Gastroesophageal sphincter (tissue), 4 donors: ENCODE measurements at regions not wholly inside any gene's neighbourhood (a gene's known extent, or its start where the extent isn't known, plus 50 kb on each side); places are given as distances from the start of the nearest gene placed in this dataset.

Experiments used
- ATAC-seq: fragments of 150-250 bp; one replicate; pipeline ENCODE4 v1.9.1; 2016; ENCODE audit warnings: mild to moderate bottlenecking, moderate library complexity
- H3K27ac ChIP-seq, 4 donors: fragments of 200-600 bp; sonication (generic) in 3 of 4; 1 replicate in 3 of 4; 2 replicates in 1 of 4; pipeline ENCODE4 v1.5.1; 2016 to 2019
- H3K27me3 ChIP-seq: fragments of 200-600 bp; sonication (generic); one replicate; pipeline ENCODE4 v1.5.1; 2019
- H3K36me3 ChIP-seq, 2 donors: fragments of 200-600 bp; sonication (generic); one replicate each; pipeline ENCODE4 v1.5.1; 2019; ENCODE audit warnings: control low read depth in 1 of 2
- H3K4me1 ChIP-seq, 3 donors: fragments of 200-600 bp; sonication (generic); 1 replicate in 2 of 3; 2 replicates in 1 of 3; pipeline ENCODE4 v1.5.1; 2016 to 2019; ENCODE audit warnings: control low read depth in 2 of 3
- H3K4me3 ChIP-seq, 2 donors: fragments of 200-600 bp; sonication (generic); one replicate each; pipeline ENCODE4 v1.5.1; 2019; ENCODE audit warnings: mild to moderate bottlenecking in 1 of 2, moderate library complexity in 1 of 2
- H3K9me3 ChIP-seq, 3 donors: fragments of 200-600 bp; sonication (generic); one replicate each; pipeline ENCODE4 v1.5.1; 2017 to 2019; ENCODE audit warnings: control low read depth in 2 of 3
- EP300 ChIP-seq: sonication (generic); formaldehyde crosslinking; IDR thresholded peaks from one replicate; pipeline ENCODE4 v1.6.1; 2017; ENCODE audit warnings: antibody characterized with exemption, mild to moderate bottlenecking
- POLR2A ChIP-seq, 2 donors: fragments of 450-650 bp; IDR thresholded peaks; one replicate each; pipeline ENCODE4 v1.6.1; 2017; ENCODE audit warnings: antibody characterized with exemption in 2 of 2, mild to moderate bottlenecking in 2 of 2, moderate library complexity in 1 of 2
- POLR2AphosphoS5 ChIP-seq: sonication (generic); formaldehyde crosslinking; IDR thresholded peaks from one replicate; pipeline ENCODE4 v1.6.1; 2017; ENCODE audit warnings: antibody characterized with exemption
- WGBS, 2 donors: methylation state at CpG; one replicate each; pipeline ENCODE4 v1.1.5; 2018; ENCODE audit warnings: low coverage in 1 of 2; 5-methylcytosine and 5-hydroxymethylcytosine counted together
- TF ChIP-seq, protein P1 (sequence below), 4 experiments: fragments of 200-600 bp in 2 of 4; fragments of 450-650 bp in 2 of 4; sonication (generic) in 1 of 4; IDR thresholded peaks; one replicate each; pipeline ENCODE4 v1.5.1; 2017 to 2019; ENCODE audit warnings: antibody characterized with exemption in 4 of 4, mild to moderate bottlenecking in 2 of 4, moderate library complexity in 2 of 4

DNA sequence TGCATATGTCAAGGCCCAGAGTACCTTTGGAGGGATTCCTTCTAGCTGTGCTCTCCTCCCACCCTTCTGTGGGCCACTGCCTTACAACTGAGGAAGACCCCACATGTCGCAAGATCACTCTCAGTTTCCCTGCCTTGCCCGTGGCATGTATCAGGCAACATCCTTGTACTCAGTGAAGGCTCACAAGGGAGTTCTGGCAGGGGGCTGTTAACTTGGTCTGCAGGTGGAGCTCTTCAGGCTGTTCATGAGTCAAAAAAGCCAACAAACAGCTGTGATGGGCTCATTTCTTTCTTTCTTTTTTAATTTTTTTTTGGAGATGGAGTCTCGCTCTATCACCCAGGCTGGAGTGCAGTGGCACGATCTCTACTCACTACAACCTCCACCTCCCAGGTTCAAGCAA lies 513.0 kb upstream of the ANKRD30A start:
- 94% methylated on average over 4 of the region's 4 CpGs; no CpG with 5 or more reads in 1 of the 2 donors for WGBS, 2 donors
- no peak overlapping the region for H3K4me3 ChIP-seq

DNA sequence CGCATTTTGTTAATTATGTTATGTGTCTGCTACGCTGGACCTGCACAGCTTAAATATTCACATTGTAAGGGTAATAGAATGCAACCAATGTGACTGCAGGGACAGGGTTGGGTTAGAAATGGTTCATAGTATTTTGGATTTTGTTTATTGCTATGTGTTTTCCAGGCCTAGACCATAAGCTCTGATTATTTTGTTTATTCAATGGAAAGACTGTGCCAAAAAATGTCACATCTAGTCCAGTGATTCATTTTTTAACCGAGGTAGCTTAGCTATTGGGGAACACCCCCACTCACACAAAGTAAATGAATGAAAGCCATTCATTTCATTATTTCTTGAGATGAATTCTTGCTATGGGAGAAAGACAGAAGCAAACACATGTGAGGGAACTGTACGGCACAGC lies 516.5 kb upstream of the ANKRD30A start:
- H3K27me3 ChIP-seq = no peaks in the 10 kb centered on the region
- no peaks in the 10 kb centered on the region for H3K4me1 ChIP-seq
- no peak for ATAC-seq
- H3K36me3 ChIP-seq = no peaks in the 10 kb centered on the region
- TF ChIP-seq, protein P1, sequence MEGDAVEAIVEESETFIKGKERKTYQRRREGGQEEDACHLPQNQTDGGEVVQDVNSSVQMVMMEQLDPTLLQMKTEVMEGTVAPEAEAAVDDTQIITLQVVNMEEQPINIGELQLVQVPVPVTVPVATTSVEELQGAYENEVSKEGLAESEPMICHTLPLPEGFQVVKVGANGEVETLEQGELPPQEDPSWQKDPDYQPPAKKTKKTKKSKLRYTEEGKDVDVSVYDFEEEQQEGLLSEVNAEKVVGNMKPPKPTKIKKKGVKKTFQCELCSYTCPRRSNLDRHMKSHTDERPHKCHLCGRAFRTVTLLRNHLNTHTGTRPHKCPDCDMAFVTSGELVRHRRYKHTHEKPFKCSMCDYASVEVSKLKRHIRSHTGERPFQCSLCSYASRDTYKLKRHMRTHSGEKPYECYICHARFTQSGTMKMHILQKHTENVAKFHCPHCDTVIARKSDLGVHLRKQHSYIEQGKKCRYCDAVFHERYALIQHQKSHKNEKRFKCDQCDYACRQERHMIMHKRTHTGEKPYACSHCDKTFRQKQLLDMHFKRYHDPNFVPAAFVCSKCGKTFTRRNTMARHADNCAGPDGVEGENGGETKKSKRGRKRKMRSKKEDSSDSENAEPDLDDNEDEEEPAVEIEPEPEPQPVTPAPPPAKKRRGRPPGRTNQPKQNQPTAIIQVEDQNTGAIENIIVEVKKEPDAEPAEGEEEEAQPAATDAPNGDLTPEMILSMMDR (IDR thresholded peaks at IDR 0.05) = no peak
- TF ChIP-seq EP300 (no peak), POLR2AphosphoS5 (no peak), POLR2A (IDR thresholded peaks at IDR 0.05) (no peak)
- no peak overlapping the region for H3K4me3 ChIP-seq
- H3K9me3 ChIP-seq = no peaks in the 10 kb centered on the region
- WGBS, 2 donors = 56 to 81% methylated on average over 3 to 4 of the region's 4 CpGs
- H3K27ac ChIP-seq = no peak overlapping the region

More for the DNA sequence above, 513.0 kb upstream of the ANKRD30A start:
- ATAC-seq = no peak
- Histone ChIP-seq H3K9me3 (no peaks in the 10 kb centered on the region), H3K27me3 (no peaks in the 10 kb centered on the region), H3K36me3 (no peaks in the 10 kb centered on the region), H3K27ac (no peak overlapping the region), H3K4me1 (no peaks in the 10 kb centered on the region)
- TF ChIP-seq, protein P1 (IDR thresholded peaks at IDR 0.05) = no peak
- TF ChIP-seq EP300 = no peak
- TF ChIP-seq POLR2A (IDR thresholded peaks at IDR 0.05) = no peak
- no peak for TF ChIP-seq POLR2AphosphoS5

DNA sequence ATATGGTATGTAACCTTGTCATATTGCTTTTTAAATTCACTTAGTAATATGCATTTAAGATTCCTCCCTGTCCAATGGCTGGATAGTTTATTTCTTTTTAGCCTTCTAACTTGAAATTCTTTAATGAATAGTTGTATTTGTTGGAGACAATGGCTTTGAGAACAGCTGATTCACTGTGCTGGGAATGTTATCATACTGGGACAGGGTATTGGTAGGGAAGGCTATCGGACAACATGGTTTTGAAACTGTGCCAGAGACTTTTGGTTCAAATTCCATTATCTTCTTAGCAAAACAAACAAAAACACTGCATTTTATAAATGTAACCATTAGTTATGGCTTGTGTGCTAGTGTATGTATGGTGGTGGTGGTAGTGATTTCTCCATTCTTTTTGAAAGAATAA lies 517.1 kb upstream of the ANKRD30A start:
- Histone ChIP-seq H3K36me3 (no peaks in the 10 kb centered on the region), H3K9me3 (no peaks in the 10 kb centered on the region), H3K4me1 (no peaks in the 10 kb centered on the region), H3K27me3 (no peaks in the 10 kb centered on the region), H3K4me3 (no peak overlapping the region), H3K27ac (no peak overlapping the region)
- ATAC-seq = no peak
- WGBS, 2 donors = 53 to 67% methylated on average over 1 of the region's 1 CpG
- TF ChIP-seq EP300 (no peak), POLR2A (IDR thresholded peaks at IDR 0.05) (no peak), POLR2AphosphoS5 (no peak)
- TF ChIP-seq, protein P1 (IDR thresholded peaks at IDR 0.05) = no peak

DNA sequence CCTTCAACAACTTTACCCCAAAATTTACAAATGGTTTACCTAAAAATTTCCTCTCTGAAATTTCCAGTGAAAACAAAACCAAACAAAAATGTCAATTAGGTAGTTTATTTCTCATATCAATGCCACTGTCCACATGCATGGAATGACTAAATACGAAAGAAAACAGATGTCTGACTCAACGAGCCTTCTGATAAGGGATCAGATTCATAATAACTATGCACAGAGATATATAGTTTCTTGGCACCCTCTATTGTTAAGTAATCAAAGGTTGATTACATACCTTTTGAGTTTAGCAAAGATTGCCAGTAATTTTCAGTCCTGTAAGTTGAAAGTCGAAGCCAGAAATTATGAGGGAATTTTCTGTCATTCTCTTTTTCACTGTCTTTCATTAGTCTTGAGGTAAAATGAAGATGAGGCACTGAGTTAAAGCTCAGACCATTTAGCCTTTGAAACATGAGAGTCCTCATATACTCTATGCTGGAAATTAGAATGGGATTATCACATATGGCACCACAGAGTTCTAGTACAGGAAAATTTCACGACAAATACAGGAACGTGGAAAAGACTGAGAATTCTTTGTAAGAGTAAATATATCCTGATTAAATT lies 519.1 kb upstream of the ANKRD30A start:
- Histone ChIP-seq H3K27ac (no peak overlapping the region), H3K4me3 (no peak overlapping the region), H3K27me3 (no peaks in the 10 kb centered on the region), H3K9me3 (no peaks in the 10 kb centered on the region), H3K4me1 (no peaks in the 10 kb centered on the region), H3K36me3 (no peaks in the 10 kb centered on the region)
- no peak for TF ChIP-seq POLR2AphosphoS5
- TF ChIP-seq EP300 = no peak
- TF ChIP-seq POLR2A (IDR thresholded peaks at IDR 0.05) = no peak
- TF ChIP-seq, protein P1 (IDR thresholded peaks at IDR 0.05) = no peak
- 81 to 88% methylated on average over 5 of the region's 5 CpGs for WGBS, 2 donors
- ATAC-seq = no peak

DNA sequence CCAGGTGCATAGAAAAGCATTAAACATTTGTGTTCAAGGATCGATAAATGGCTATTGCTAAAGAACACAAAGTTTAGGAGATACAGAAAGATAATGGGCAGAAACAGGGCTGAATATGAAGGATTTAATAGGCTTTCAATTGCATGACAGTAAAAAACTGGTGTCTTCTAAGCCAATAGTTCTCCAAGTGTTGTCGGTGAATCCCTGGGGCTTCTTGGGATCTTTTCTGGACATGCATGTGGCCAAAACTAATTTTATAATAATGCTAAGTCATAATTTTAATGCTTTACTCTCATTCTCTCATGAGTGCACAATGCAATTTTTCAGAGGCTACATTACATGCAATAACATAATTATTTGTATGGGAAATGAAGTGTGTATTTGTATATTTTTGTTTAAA lies 521.1 kb upstream of the ANKRD30A start:
- H3K27ac ChIP-seq = no peak overlapping the region
- H3K4me3 ChIP-seq = no peak overlapping the region
- WGBS, 2 donors = 81 to 91% methylated on average over 2 of the region's 2 CpGs
- TF ChIP-seq, protein P1 (IDR thresholded peaks at IDR 0.05) = no peak
- no peak for TF ChIP-seq POLR2A (IDR thresholded peaks at IDR 0.05)
- no peak for TF ChIP-seq EP300
- TF ChIP-seq POLR2AphosphoS5 = no peak
- no peaks in the 10 kb centered on the region for H3K9me3 ChIP-seq
- H3K27me3 ChIP-seq = no peaks in the 10 kb centered on the region
- no peaks in the 10 kb centered on the region for H3K4me1 ChIP-seq
- no peak for ATAC-seq
- H3K36me3 ChIP-seq = no peaks in the 10 kb centered on the region
